ENCODE measurements at regions not wholly inside any gene's neighbourhood (a gene's known extent, or its start where the extent isn't known, plus 50 kb on each side); places are given as distances from the start of the nearest gene placed in this dataset.

GRCh38 chr9:13962006-13962405, 351.9 kb downstream of the NFIB start:
- Histone ChIP-seq H3K27ac (replicated peaks) (no peak overlapping the region), H3K27me3 (ENCODE audit: insufficient read depth, poor library complexity, severe bottlenecking) (no peaks in the 10 kb centered on the region), H3K4me3 (replicated peaks; ENCODE audit: insufficient read depth, low read length) (no peak overlapping the region)
- DNase-seq (ENCODE audit: low read depth in 1 of 2, low spot score in 1 of 2), result no peak
- TF ChIP-seq, protein P1, sequence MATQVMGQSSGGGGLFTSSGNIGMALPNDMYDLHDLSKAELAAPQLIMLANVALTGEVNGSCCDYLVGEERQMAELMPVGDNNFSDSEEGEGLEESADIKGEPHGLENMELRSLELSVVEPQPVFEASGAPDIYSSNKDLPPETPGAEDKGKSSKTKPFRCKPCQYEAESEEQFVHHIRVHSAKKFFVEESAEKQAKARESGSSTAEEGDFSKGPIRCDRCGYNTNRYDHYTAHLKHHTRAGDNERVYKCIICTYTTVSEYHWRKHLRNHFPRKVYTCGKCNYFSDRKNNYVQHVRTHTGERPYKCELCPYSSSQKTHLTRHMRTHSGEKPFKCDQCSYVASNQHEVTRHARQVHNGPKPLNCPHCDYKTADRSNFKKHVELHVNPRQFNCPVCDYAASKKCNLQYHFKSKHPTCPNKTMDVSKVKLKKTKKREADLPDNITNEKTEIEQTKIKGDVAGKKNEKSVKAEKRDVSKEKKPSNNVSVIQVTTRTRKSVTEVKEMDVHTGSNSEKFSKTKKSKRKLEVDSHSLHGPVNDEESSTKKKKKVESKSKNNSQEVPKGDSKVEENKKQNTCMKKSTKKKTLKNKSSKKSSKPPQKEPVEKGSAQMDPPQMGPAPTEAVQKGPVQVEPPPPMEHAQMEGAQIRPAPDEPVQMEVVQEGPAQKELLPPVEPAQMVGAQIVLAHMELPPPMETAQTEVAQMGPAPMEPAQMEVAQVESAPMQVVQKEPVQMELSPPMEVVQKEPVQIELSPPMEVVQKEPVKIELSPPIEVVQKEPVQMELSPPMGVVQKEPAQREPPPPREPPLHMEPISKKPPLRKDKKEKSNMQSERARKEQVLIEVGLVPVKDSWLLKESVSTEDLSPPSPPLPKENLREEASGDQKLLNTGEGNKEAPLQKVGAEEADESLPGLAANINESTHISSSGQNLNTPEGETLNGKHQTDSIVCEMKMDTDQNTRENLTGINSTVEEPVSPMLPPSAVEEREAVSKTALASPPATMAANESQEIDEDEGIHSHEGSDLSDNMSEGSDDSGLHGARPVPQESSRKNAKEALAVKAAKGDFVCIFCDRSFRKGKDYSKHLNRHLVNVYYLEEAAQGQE (IDR thresholded peaks at IDR 0.05; ENCODE audit: insufficient replicate concordance, low read depth), result no peak
- TF ChIP-seq POLR2AphosphoS5 (IDR thresholded peaks at IDR 0.05; ENCODE audit: low read depth) (no peak), GABPA (IDR thresholded peaks at IDR 0.05; ENCODE audit: low read depth) (no peak), SPI1 (IDR thresholded peaks at IDR 0.05; ENCODE audit: borderline replicate concordance, low read depth) (no peak)
- TF ChIP-seq, protein P2, sequence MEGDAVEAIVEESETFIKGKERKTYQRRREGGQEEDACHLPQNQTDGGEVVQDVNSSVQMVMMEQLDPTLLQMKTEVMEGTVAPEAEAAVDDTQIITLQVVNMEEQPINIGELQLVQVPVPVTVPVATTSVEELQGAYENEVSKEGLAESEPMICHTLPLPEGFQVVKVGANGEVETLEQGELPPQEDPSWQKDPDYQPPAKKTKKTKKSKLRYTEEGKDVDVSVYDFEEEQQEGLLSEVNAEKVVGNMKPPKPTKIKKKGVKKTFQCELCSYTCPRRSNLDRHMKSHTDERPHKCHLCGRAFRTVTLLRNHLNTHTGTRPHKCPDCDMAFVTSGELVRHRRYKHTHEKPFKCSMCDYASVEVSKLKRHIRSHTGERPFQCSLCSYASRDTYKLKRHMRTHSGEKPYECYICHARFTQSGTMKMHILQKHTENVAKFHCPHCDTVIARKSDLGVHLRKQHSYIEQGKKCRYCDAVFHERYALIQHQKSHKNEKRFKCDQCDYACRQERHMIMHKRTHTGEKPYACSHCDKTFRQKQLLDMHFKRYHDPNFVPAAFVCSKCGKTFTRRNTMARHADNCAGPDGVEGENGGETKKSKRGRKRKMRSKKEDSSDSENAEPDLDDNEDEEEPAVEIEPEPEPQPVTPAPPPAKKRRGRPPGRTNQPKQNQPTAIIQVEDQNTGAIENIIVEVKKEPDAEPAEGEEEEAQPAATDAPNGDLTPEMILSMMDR (IDR thresholded peaks at IDR 0.05; ENCODE audit: insufficient read depth, low read length), result no peak

DNA sequence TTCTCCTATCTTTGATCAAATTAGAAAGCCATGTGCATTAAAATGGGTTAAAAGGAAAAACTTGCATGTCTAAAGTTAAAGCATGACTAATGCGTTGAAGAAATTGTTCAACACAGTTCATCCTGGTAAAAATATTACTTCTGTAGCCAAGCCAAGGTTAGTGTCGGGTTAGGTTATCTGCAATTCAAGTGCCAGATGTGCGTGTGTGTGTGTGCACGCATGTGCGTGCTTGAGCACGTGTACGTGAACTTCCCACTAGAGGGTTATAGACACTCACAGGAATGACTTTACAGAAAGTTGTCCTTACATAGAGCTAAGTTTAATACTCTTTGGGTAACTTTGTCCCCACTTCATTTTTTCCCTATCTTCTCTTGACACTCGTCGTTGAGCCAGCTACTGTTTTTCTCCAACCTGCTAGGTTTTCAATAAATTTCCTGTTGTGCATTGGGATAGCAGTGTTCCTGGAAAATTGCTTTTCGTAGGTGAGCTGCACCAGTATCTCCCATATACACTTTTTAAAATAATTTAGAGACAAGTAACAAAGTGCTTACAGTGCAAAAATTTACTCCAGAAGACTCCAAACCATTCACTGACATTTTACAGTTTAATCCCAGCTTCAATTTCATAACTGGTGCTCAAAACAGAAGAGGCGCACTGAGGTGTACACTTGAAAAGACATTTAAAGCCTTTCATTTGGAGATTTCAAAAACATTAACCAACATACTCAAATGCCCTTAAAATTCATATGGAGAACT, 353.8 kb downstream of the NFIB start:
- Histone ChIP-seq H3K27ac (replicated peaks) (no peak overlapping the region), H3K27me3 (ENCODE audit: insufficient read depth, poor library complexity, severe bottlenecking) (no peaks in the 10 kb centered on the region), H3K4me3 (replicated peaks; ENCODE audit: insufficient read depth, low read length) (no peak overlapping the region)
- DNase-seq (ENCODE audit: low read depth in 1 of 2, low spot score in 1 of 2), result no peak
- TF ChIP-seq SPI1 (IDR thresholded peaks at IDR 0.05; ENCODE audit: borderline replicate concordance, low read depth) (no peak), POLR2AphosphoS5 (IDR thresholded peaks at IDR 0.05; ENCODE audit: low read depth) (no peak), GABPA (IDR thresholded peaks at IDR 0.05; ENCODE audit: low read depth) (no peak)
- TF ChIP-seq, protein P2 (IDR thresholded peaks at IDR 0.05; ENCODE audit: insufficient read depth, low read length), result no peak
- TF ChIP-seq, protein P1 (IDR thresholded peaks at IDR 0.05; ENCODE audit: insufficient replicate concordance, low read depth), result no peak

- no peaks in the 10 kb centered on the region for H3K27me3 ChIP-seq (ENCODE audit: insufficient read depth, poor library complexity, severe bottlenecking)
- no peak for DNase-seq (ENCODE audit: low read depth in 1 of 2, low spot score in 1 of 2)
- no peak overlapping the region for H3K4me3 ChIP-seq (replicated peaks; ENCODE audit: insufficient read depth, low read length)
- H3K27ac ChIP-seq (replicated peaks), result no peak overlapping the region
- TF ChIP-seq, protein P1 (IDR thresholded peaks at IDR 0.05; ENCODE audit: insufficient replicate concordance, low read depth), result no peak
- TF ChIP-seq GABPA (IDR thresholded peaks at IDR 0.05; ENCODE audit: low read depth) (no peak), POLR2AphosphoS5 (IDR thresholded peaks at IDR 0.05; ENCODE audit: low read depth) (no peak), SPI1 (IDR thresholded peaks at IDR 0.05; ENCODE audit: borderline replicate concordance, low read depth) (no peak)
- TF ChIP-seq, protein P2 (IDR thresholded peaks at IDR 0.05; ENCODE audit: insufficient read depth, low read length), result no peak
Measured at GRCh38 chr9:13958672-13959071, 355.3 kb downstream of the NFIB start.
